Testis (tissue), 2 donors: ENCODE measurements at regions not wholly inside any gene's neighbourhood (a gene's known extent, or its start where the extent isn't known, plus 50 kb on each side); places are given as distances from the start of the nearest gene placed in this dataset.

Experiments used
- CTCF ChIP-seq, 3 experiments: fragments of 450-650 bp in 2 of 3; fragments of 200-600 bp in 1 of 3; sonication (generic) in 1 of 3; IDR thresholded peaks; one replicate each; pipeline ENCODE4 v1.5.1; 2016 to 2019; ENCODE audit warnings: antibody characterized with exemption in 3 of 3, mild to moderate bottlenecking in 2 of 3, moderate library complexity in 1 of 3
- POLR2A ChIP-seq: fragments of 450-650 bp; IDR thresholded peaks from one replicate; pipeline ENCODE4 v1.6.1; 2017; ENCODE audit warnings: antibody characterized with exemption, mild to moderate bottlenecking, moderate library complexity

- TF ChIP-seq POLR2A (no peak), CTCF (IDR thresholded peaks at IDR 0.05) (no peak)
Observed at GRCh38 chr13:72185776-72186175, 318.8 kb upstream of the DACH1 start.
